HPDE6-E6E7 (cell line): ENCODE measurements at regions not wholly inside any gene's neighbourhood (a gene's known extent, or its start where the extent isn't known, plus 50 kb on each side); places are given as distances from the start of the nearest gene placed in this dataset.

ENCODE experiments used
- DNase-seq: peaks from one replicate; pipeline ENCODE4 v3.0.0; 2011; ENCODE audit warnings: missing footprints; ENCODE audit errors: extremely low spot score

GRCh38 chr2:166560022-166560421 lies 66.0 kb upstream of the SCN7A start:
- DNase-seq = no peak

GRCh38 chr2:166550923-166551322 lies 56.9 kb upstream of the SCN7A start:
- no peak for DNase-seq

- DNase-seq = no peak
Observed at GRCh38 chr2:166545473-166545872, 51.4 kb upstream of the SCN7A start.
